Small intestine (tissue), 7 donors: ENCODE measurements at regions not wholly inside any gene's neighbourhood (a gene's known extent, or its start where the extent isn't known, plus 50 kb on each side); places are given as distances from the start of the nearest gene placed in this dataset.

ENCODE experiments used
- DNase-seq, 2 donors: peaks; one replicate each; pipeline versions ENCODE4 v3.0.0 to v3.0.0-alpha.2; 2013
- FAIRE-seq: peaks from 2 replicates; lab custom pipeline; 2012; peaks lifted over from hg19 to GRCh38; lab: Jason Lieb, UNC
- H3K27ac ChIP-seq, 3 donors: one replicate each; pipeline ENCODE4 v1.5.1; 2013; ENCODE audit warnings: low read length in 2 of 3, mild to moderate bottlenecking in 2 of 3, control low read depth in 1 of 3, inconsistent platforms in 1 of 3, low read depth in 1 of 3, moderate library complexity in 1 of 3
- H3K27me3 ChIP-seq, 3 donors: one replicate each; pipeline ENCODE4 v1.6.1; 2013; ENCODE audit warnings: low read length in 3 of 3, inconsistent platforms in 1 of 3; ENCODE audit not compliant: control insufficient read depth in 3 of 3, insufficient read depth in 3 of 3
- H3K36me3 ChIP-seq, 3 donors: one replicate each; pipeline ENCODE4 v1.6.1; 2013; ENCODE audit warnings: low read length in 3 of 3, inconsistent platforms in 1 of 3, low read depth in 1 of 3, mild to moderate bottlenecking in 1 of 3, moderate library complexity in 1 of 3; ENCODE audit not compliant: control insufficient read depth in 3 of 3, insufficient read depth in 2 of 3
- H3K4me1 ChIP-seq, 3 donors: one replicate each; pipeline ENCODE4 v1.6.1; 2013; ENCODE audit warnings: low read length in 2 of 3, inconsistent platforms in 1 of 3, low read depth in 1 of 3, mild to moderate bottlenecking in 1 of 3, moderate library complexity in 1 of 3; ENCODE audit not compliant: control insufficient read depth in 3 of 3, insufficient read depth in 2 of 3
- H3K4me3 ChIP-seq, 3 donors: one replicate each; pipeline ENCODE4 v1.5.1; 2013; ENCODE audit warnings: low read length in 3 of 3, control low read depth in 1 of 3, inconsistent platforms in 1 of 3, low read depth in 1 of 3, mild to moderate bottlenecking in 1 of 3, moderate library complexity in 1 of 3
- H3K9me3 ChIP-seq, 2 donors: one replicate each; pipeline ENCODE4 v1.6.1; 2013; ENCODE audit warnings: low read depth in 1 of 2, low read length in 1 of 2; ENCODE audit not compliant: control insufficient read depth in 2 of 2, insufficient read depth in 1 of 2
- WGBS, 3 donors: extraction: QIAGEN DNeasy Blood & Tissue Kit; methylation state at CpG; one replicate each; pipeline ENCODE4 v1.1.7; 2013; 5-methylcytosine and 5-hydroxymethylcytosine counted together
- donor health status: healthy with polysubstance abuse.
- donor health status: control.
- donor health status: control.
- donor health status: Bipolar disorder and iron deficiency.
- donor health status: healthy.

GRCh38 chr6:98467091-98467490 is 367.3 kb upstream of the POU3F2 start:
- H3K4me1 ChIP-seq, result no peaks in the 10 kb centered on the region
- no peaks in the 10 kb centered on the region for H3K27me3 ChIP-seq
- no peak overlapping the region for H3K4me3 ChIP-seq
- peaks cover 0 to 4% of the 10 kb centered on the region in 2 donors for H3K9me3 ChIP-seq
- no peaks in the 10 kb centered on the region for H3K36me3 ChIP-seq
- FAIRE-seq (no peak), DNase-seq (no peak)
- WGBS, 3 donors, result 73 to 81% (median 75%) methylated on average over 2 of the region's 2 CpGs
- no peak overlapping the region for H3K27ac ChIP-seq

DNA sequence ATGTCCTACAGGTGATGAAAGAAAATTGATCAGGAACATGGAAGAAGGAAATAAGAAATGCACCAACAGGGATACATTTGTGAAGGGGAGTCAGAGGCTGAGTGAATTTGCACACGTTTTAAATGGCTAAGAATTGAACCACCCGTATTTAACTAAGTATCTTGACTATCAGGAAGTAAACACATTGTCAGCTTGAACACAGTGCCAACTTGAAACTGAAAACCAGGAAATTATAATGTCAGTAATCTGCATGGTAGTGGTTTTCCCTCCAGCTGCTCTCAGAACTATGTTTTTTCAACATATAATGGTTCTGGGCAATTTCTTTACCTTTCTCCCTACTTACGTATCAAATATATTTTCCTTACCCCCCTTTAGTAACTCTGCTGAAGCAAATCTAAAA is 366.5 kb upstream of the POU3F2 start:
- WGBS, 3 donors, result 24 to 36% (median 29%) methylated on average over 3 of the region's 3 CpGs
- H3K4me1 ChIP-seq, result no peaks in the 10 kb centered on the region
- DNase-seq, result no peak
- H3K27me3 ChIP-seq, result no peaks in the 10 kb centered on the region
- no peak overlapping the region for H3K27ac ChIP-seq
- peaks cover 0 to 4% of the 10 kb centered on the region in 2 donors for H3K9me3 ChIP-seq
- no peaks in the 10 kb centered on the region for H3K36me3 ChIP-seq
- no peak for FAIRE-seq
- no peak overlapping the region for H3K4me3 ChIP-seq

DNA sequence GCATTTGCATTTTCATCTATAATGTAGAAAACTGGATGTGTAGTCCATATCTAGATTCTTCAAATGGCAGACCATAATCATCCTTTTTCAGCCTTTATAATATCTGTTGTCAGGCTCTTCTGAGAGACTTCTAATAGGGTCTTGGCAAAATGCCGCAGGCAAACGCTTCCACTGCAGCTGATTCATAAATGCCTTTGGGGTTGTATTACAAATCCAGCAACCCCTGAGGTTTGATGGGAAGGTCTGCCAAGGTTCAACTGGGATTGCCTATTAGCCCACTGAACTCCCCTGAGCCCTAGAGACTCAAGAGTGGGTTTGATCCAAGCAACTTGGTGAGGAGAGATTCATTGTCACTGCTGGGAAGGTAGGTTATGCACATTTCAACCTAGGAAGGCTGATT is 365.2 kb upstream of the POU3F2 start:
- Histone ChIP-seq H3K9me3 (peaks cover 0 to 4% of the 10 kb centered on the region in 2 donors), H3K4me1 (no peaks in the 10 kb centered on the region), H3K36me3 (no peaks in the 10 kb centered on the region), H3K27me3 (no peaks in the 10 kb centered on the region), H3K4me3 (no peak overlapping the region), H3K27ac (no peak overlapping the region)
- DNase-seq (no peak), FAIRE-seq (no peak)
- 91 to 96% (median 94%) methylated on average over 2 of the region's 2 CpGs for WGBS, 3 donors

DNA sequence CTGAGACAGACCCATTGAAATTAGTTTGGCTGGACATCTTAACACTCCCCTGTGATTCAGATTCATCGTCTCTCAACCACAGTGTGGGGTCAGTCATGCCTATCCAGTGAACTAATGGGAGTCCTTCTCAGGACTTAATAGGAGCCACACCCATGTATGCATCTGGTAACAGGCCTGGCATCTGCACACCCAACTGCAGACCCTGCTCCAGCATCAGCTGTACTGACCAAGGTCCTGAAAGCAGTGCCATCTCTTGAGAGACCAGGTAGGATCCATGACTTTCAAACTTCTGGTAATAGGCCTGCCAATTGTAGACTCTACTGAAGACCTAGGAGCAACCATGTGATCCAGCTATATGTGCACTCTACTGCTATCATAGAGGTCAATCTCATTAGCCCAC is 363.6 kb upstream of the POU3F2 start:
- no peaks in the 10 kb centered on the region for H3K27me3 ChIP-seq
- no peak overlapping the region for H3K4me3 ChIP-seq
- H3K4me1 ChIP-seq, result no peaks in the 10 kb centered on the region
- no peak for FAIRE-seq
- 83 to 91% (median 84%) methylated on average over 1 of the region's 1 CpG for WGBS, 3 donors
- no peak for DNase-seq
- no peak overlapping the region for H3K27ac ChIP-seq
- H3K9me3 ChIP-seq, result peaks cover 0 to 4% of the 10 kb centered on the region in 2 donors
- H3K36me3 ChIP-seq, result no peaks in the 10 kb centered on the region

DNA sequence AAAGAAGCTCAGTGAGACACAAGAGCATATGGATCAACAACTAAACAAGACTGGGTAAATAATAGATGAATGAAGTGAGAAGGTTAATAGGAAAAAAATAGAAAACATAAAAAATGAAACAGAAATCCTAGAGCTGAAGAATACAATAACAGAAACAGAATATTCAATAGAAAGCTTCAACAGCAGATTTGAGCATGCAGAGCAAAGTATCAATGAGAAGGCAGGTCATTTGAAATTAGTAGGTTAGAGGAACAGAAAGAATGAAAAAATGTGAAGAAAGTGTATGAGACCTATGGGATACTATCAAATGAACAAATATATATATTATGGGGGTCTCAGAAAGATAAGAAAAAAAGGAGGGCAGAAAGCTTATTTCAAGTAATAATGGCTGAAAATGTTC is 362.9 kb upstream of the POU3F2 start:
- Histone ChIP-seq H3K4me1 (no peaks in the 10 kb centered on the region), H3K36me3 (no peaks in the 10 kb centered on the region), H3K27me3 (no peaks in the 10 kb centered on the region), H3K9me3 (peaks cover 0 to 4% of the 10 kb centered on the region in 2 donors), H3K27ac (no peak overlapping the region), H3K4me3 (no peak overlapping the region)
- DNase-seq (no peak), FAIRE-seq (no peak)

GRCh38 chr6:98477231-98477630 is 357.1 kb upstream of the POU3F2 start:
- no peaks in the 10 kb centered on the region for H3K9me3 ChIP-seq
- H3K27me3 ChIP-seq, result no peaks in the 10 kb centered on the region
- H3K36me3 ChIP-seq, result no peaks in the 10 kb centered on the region
- no peak for FAIRE-seq
- no peaks in the 10 kb centered on the region for H3K4me1 ChIP-seq
- no peak overlapping the region for H3K27ac ChIP-seq
- H3K4me3 ChIP-seq, result no peak overlapping the region
- no peak for DNase-seq
- 45 to 52% (median 51%) methylated on average over 2 of the region's 2 CpGs for WGBS, 3 donors

- H3K36me3 ChIP-seq, result no peaks in the 10 kb centered on the region
- FAIRE-seq, result no peak
Observed at GRCh38 chr6:98484696-98485095, 349.7 kb upstream of the POU3F2 start.

GRCh38 chr6:98485593-98485992 is 348.8 kb upstream of the POU3F2 start:
- FAIRE-seq, result no peak
- no peak overlapping the region for H3K27ac ChIP-seq
- H3K36me3 ChIP-seq, result no peaks in the 10 kb centered on the region

More at GRCh38 chr6:98484696-98485095, 349.7 kb upstream of the POU3F2 start:
- Histone ChIP-seq H3K27ac (no peak overlapping the region), H3K4me3 (no peak overlapping the region), H3K9me3 (no peaks in the 10 kb centered on the region), H3K4me1 (no peaks in the 10 kb centered on the region), H3K27me3 (peaks cover 0 to 3% (median 0%) of the 10 kb centered on the region in 3 donors)
- WGBS, 3 donors, result 63 to 76% (median 65%) methylated on average over 6 of the region's 6 CpGs
- DNase-seq, result no peak

DNA sequence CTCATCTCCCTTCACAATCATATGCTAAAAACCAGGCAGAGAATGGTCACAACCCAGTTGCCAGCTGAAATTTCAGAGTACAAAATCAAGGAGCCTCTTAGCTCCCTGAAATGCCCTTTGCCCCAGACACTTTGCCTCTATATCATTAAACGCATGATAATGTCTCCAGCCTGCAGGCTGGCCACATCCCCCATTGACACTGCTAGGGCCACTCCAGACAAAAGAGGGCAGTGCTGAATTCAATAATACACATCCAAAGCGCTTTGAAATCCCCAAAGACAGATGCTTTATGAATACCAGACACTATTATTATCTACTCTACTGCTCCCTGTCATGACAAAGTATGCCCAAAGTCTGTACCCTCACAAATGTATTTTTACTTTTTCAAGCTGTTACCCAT is 348.3 kb upstream of the POU3F2 start:
- Histone ChIP-seq H3K27me3 (peaks cover 0 to 3% (median 0%) of the 10 kb centered on the region in 3 donors), H3K9me3 (no peaks in the 10 kb centered on the region), H3K4me3 (no peak overlapping the region), H3K4me1 (no peaks in the 10 kb centered on the region), H3K27ac (no peak overlapping the region), H3K36me3 (no peaks in the 10 kb centered on the region)
- WGBS, 3 donors, result 18 to 53% (median 23%) methylated on average over 2 of the region's 2 CpGs
- DNase-seq (no peak), FAIRE-seq (no peak)

More at GRCh38 chr6:98485593-98485992, 348.8 kb upstream of the POU3F2 start:
- H3K9me3 ChIP-seq, result no peaks in the 10 kb centered on the region
- H3K4me1 ChIP-seq, result no peaks in the 10 kb centered on the region
- H3K4me3 ChIP-seq, result no peak overlapping the region
- H3K27me3 ChIP-seq, result peaks cover 0 to 3% (median 0%) of the 10 kb centered on the region in 3 donors
- no peak for DNase-seq
